T-helper 2 cell treated with Interferon-gamma antibody and Interleukin-4, amounts not matched to agents 5 μg/mL and 100 μg/mL, for 36 hours (primary cell): ENCODE measurements at regions not wholly inside any gene's neighbourhood (a gene's known extent, or its start where the extent isn't known, plus 50 kb on each side); places are given as distances from the start of the nearest gene placed in this dataset.

Source experiments
- DNase-seq: peaks from one replicate; pipeline ENCODE4 v3.0.0; 2021; ENCODE audit warnings: low spot score
- H3K27ac Mint-ChIP-seq: one replicate; pipeline ENCODE4 v1.8.0; 2021; ENCODE audit warnings: mild to moderate bottlenecking, mixed read lengths
- H3K27me3 Mint-ChIP-seq: one replicate; pipeline ENCODE4 v1.8.0; 2021; ENCODE audit warnings: low read depth, mixed read lengths
- H3K36me3 Mint-ChIP-seq: one replicate; pipeline ENCODE4 v1.8.0; 2021; ENCODE audit warnings: low read depth, mixed read lengths
- H3K4me1 Mint-ChIP-seq: one replicate; pipeline ENCODE4 v1.8.0; 2021; ENCODE audit warnings: low read depth, mixed read lengths
- H3K4me3 Mint-ChIP-seq: one replicate; pipeline ENCODE4 v1.8.0; 2022; ENCODE audit warnings: mild to moderate bottlenecking, moderate library complexity, mixed read lengths
- H3K9me3 Mint-ChIP-seq: one replicate; pipeline ENCODE4 v1.8.0; 2021; ENCODE audit warnings: mixed read lengths

GRCh38 chr12:126061777-126062176 lies 996.5 kb downstream of the AACS start:
- Mint-ChIP-seq H3K27me3 (no peaks in the 10 kb centered on the region), H3K27ac (no peak overlapping the region), H3K9me3 (peaks cover 1% of the 10 kb centered on the region), H3K36me3 (no peaks in the 10 kb centered on the region), H3K4me3 (no peak overlapping the region), H3K4me1 (no peaks in the 10 kb centered on the region)
- no peak for DNase-seq

GRCh38 chr12:126064028-126064427 lies 998.8 kb downstream of the AACS start:
- H3K36me3 Mint-ChIP-seq = no peaks in the 10 kb centered on the region
- H3K27ac Mint-ChIP-seq = no peak overlapping the region
- no peaks in the 10 kb centered on the region for H3K4me1 Mint-ChIP-seq
- DNase-seq = no peak
- H3K4me3 Mint-ChIP-seq = no peak overlapping the region
- H3K27me3 Mint-ChIP-seq = no peaks in the 10 kb centered on the region
- H3K9me3 Mint-ChIP-seq = no peaks in the 10 kb centered on the region

GRCh38 chr12:126067626-126068329 lies 1002.5 kb downstream of the AACS start:
- H3K36me3 Mint-ChIP-seq = no peaks in the 10 kb centered on the region
- no peak overlapping the region for H3K27ac Mint-ChIP-seq
- H3K4me3 Mint-ChIP-seq = no peak overlapping the region
- DNase-seq = no peak
- no peaks in the 10 kb centered on the region for H3K4me1 Mint-ChIP-seq
- H3K9me3 Mint-ChIP-seq = no peaks in the 10 kb centered on the region
- H3K27me3 Mint-ChIP-seq = no peaks in the 10 kb centered on the region

GRCh38 chr12:126069549-126070165 lies 1004.4 kb downstream of the AACS start:
- Mint-ChIP-seq H3K27ac (no peak overlapping the region), H3K9me3 (no peaks in the 10 kb centered on the region), H3K4me1 (no peaks in the 10 kb centered on the region), H3K36me3 (no peaks in the 10 kb centered on the region), H3K4me3 (no peak overlapping the region), H3K27me3 (no peaks in the 10 kb centered on the region)
- DNase-seq = peak; percentile 17

- peaks cover 4% of the 10 kb centered on the region for H3K9me3 Mint-ChIP-seq
- no peaks in the 10 kb centered on the region for H3K4me1 Mint-ChIP-seq
- H3K27ac Mint-ChIP-seq = no peak overlapping the region
- DNase-seq = no peak
- H3K27me3 Mint-ChIP-seq = no peaks in the 10 kb centered on the region
- H3K36me3 Mint-ChIP-seq = no peaks in the 10 kb centered on the region
- no peak overlapping the region for H3K4me3 Mint-ChIP-seq
These were observed 1011.3 kb downstream of the AACS start for GRCh38 chr12:126076515-126076914.

GRCh38 chr12:126083926-126084325 lies 1018.7 kb downstream of the AACS start:
- H3K9me3 Mint-ChIP-seq = peaks cover 6% of the 10 kb centered on the region
- H3K36me3 Mint-ChIP-seq = no peaks in the 10 kb centered on the region
- DNase-seq = no peak
- no peak overlapping the region for H3K27ac Mint-ChIP-seq
- H3K4me1 Mint-ChIP-seq = no peaks in the 10 kb centered on the region
- no peaks in the 10 kb centered on the region for H3K27me3 Mint-ChIP-seq
- H3K4me3 Mint-ChIP-seq = no peak overlapping the region

- no peaks in the 10 kb centered on the region for H3K27me3 Mint-ChIP-seq
- H3K4me3 Mint-ChIP-seq = no peak overlapping the region
- peaks cover 9% of the 10 kb centered on the region for H3K9me3 Mint-ChIP-seq
- no peak for DNase-seq
- H3K27ac Mint-ChIP-seq = no peak overlapping the region
- no peaks in the 10 kb centered on the region for H3K4me1 Mint-ChIP-seq
- H3K36me3 Mint-ChIP-seq = no peaks in the 10 kb centered on the region
These were observed 1019.2 kb downstream of the AACS start for GRCh38 chr12:126084480-126084879.

GRCh38 chr12:126086242-126086641 lies 1021.0 kb downstream of the AACS start:
- no peak for DNase-seq
- Mint-ChIP-seq H3K27me3 (no peaks in the 10 kb centered on the region), H3K4me1 (no peaks in the 10 kb centered on the region), H3K27ac (no peak overlapping the region), H3K4me3 (no peak overlapping the region), H3K9me3 (peaks cover 16% of the 10 kb centered on the region), H3K36me3 (no peaks in the 10 kb centered on the region)

- no peaks in the 10 kb centered on the region for H3K27me3 Mint-ChIP-seq
- no peak overlapping the region for H3K4me3 Mint-ChIP-seq
- H3K9me3 Mint-ChIP-seq = peaks cover 18% of the 10 kb centered on the region
- H3K27ac Mint-ChIP-seq = no peak overlapping the region
- H3K4me1 Mint-ChIP-seq = no peaks in the 10 kb centered on the region
- DNase-seq = no peak
- H3K36me3 Mint-ChIP-seq = no peaks in the 10 kb centered on the region
These were observed 1022.5 kb downstream of the AACS start for GRCh38 chr12:126087692-126088091.

GRCh38 chr12:126093908-126094307 lies 1028.7 kb downstream of the AACS start:
- Mint-ChIP-seq H3K27me3 (no peaks in the 10 kb centered on the region), H3K36me3 (no peaks in the 10 kb centered on the region), H3K27ac (no peak overlapping the region), H3K4me3 (no peak overlapping the region), H3K4me1 (no peaks in the 10 kb centered on the region), H3K9me3 (peaks cover 24% of the 10 kb centered on the region)
- no peak for DNase-seq

GRCh38 chr12:126095748-126096510 lies 1030.7 kb downstream of the AACS start:
- DNase-seq = no peak
- no peak overlapping the region for H3K27ac Mint-ChIP-seq
- no peaks in the 10 kb centered on the region for H3K4me1 Mint-ChIP-seq
- H3K36me3 Mint-ChIP-seq = no peaks in the 10 kb centered on the region
- H3K4me3 Mint-ChIP-seq = no peak overlapping the region
- H3K27me3 Mint-ChIP-seq = no peaks in the 10 kb centered on the region
- peaks cover 24% of the 10 kb centered on the region for H3K9me3 Mint-ChIP-seq

GRCh38 chr12:126106706-126107105 lies 1041.5 kb downstream of the AACS start:
- Mint-ChIP-seq H3K36me3 (no peaks in the 10 kb centered on the region), H3K4me3 (no peak overlapping the region), H3K9me3 (peaks cover 7% of the 10 kb centered on the region), H3K4me1 (no peaks in the 10 kb centered on the region), H3K27me3 (no peaks in the 10 kb centered on the region), H3K27ac (no peak overlapping the region)
- no peak for DNase-seq

GRCh38 chr12:126107659-126108058 lies 1042.4 kb downstream of the AACS start:
- H3K27me3 Mint-ChIP-seq = no peaks in the 10 kb centered on the region
- H3K27ac Mint-ChIP-seq = no peak overlapping the region
- H3K4me1 Mint-ChIP-seq = no peaks in the 10 kb centered on the region
- no peak for DNase-seq
- H3K9me3 Mint-ChIP-seq = peaks cover 7% of the 10 kb centered on the region
- H3K4me3 Mint-ChIP-seq = no peak overlapping the region
- no peaks in the 10 kb centered on the region for H3K36me3 Mint-ChIP-seq

GRCh38 chr12:126108247-126108646 lies 1043.0 kb downstream of the AACS start:
- DNase-seq = no peak
- Mint-ChIP-seq H3K4me1 (no peaks in the 10 kb centered on the region), H3K27ac (no peak overlapping the region), H3K4me3 (no peak overlapping the region), H3K9me3 (peaks cover 7% of the 10 kb centered on the region), H3K27me3 (no peaks in the 10 kb centered on the region), H3K36me3 (no peaks in the 10 kb centered on the region)
